GM18520 (cell line): ENCODE measurements at regions not wholly inside any gene's neighbourhood (a gene's known extent, or its start where the extent isn't known, plus 50 kb on each side); places are given as distances from the start of the nearest gene placed in this dataset.
"Not testable (repeated sequence)": the region's sequence is repeated elsewhere in the genome, so short reads cannot be mapped to it uniquely, and the experiment has no call there.

Source experiments
- ATAC-seq: cut with Tn5 transposase; IDR thresholded peaks from one replicate; pipeline ENCODE4 v1.9.1; 2021; ENCODE audit not compliant: unreplicated experiment

DNA sequence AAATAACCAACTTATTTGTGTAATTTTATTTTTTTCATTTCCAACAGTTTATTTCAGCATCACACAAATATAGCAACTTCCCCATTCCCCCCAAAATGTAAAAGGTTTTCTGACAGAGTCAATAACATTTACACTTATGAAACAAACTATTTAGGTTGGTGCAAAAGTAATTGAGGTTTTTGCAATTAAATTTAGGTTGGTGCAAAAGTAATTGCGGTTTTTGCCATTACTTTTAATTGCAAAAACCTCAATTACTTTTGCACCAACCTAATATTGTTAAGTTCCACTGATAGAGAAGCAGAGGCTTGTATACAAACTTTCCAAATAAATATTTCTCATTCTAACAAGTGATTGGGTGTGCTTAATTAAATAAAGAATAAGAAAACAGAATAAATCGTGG, 270.9 kb upstream of the DUSP10 start:
- ATAC-seq, result no peak

DNA sequence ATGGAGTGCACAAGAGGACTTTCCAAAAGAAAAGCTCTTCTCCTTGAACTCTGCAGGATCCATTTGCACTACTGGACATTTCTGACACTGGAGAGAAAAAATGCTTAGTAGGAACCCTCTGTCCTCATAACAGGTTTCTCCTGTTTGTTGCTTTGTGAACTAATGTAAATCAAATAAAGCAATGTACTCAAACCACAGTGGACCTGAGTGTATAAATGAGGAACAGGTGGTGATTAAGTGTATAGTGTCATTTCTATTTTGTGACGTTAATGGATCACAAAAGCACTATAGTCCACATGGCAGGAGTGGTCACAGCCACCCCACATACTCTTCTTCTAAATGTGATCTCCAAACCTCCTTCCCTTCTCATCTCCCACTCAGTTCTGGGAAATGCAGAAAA, 268.4 kb upstream of the DUSP10 start:
- ATAC-seq, result no peak

DNA sequence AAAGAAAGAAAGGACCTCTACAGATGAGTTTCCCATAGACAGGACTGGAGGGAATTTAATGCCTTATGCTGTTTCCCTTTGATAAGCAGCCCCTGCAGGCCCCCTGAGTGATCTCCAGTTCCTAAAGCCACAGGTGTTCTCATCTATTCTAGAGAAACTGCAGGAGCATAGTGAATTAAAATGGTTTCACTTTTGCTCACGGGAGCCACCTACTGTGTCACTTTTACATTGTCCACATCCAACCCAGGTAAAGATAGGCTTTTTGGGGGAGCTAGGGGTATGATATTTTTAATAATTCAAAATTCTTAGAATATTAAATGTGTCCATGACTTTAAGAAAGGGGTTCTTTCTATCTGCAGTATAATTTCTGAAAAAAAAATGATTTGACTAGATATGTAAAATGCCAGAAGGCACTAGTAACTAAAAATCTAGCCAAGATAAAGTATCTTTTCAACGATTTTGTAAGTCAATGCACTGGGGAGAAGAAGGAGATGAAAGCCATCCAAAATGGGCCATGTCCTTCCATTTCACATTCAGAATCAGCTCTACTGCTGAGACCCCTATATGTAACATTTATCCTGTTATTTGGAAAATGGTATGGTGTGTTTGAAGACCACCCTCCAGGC, 267.3 kb upstream of the DUSP10 start:
- ATAC-seq, result no peak

DNA sequence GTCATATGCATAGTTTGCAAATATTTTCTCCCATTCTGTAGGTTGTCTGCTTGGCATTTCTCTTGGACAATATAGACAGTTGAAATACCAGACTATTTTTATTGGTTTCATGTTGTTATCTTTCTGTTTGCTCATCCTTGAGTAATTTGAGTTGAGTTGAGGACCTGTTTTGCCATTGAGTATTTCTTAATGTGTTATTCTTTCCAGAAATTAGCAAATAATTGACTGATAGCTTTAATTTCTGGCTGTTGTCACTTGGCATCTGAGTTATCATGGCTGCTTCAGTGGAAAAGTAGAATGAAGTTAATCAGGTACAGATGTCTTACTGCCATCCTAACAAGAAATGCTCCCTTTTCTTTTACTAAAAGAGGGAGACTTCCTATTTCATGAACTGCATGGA, 264.8 kb upstream of the DUSP10 start:
- ATAC-seq, result no peak

DNA sequence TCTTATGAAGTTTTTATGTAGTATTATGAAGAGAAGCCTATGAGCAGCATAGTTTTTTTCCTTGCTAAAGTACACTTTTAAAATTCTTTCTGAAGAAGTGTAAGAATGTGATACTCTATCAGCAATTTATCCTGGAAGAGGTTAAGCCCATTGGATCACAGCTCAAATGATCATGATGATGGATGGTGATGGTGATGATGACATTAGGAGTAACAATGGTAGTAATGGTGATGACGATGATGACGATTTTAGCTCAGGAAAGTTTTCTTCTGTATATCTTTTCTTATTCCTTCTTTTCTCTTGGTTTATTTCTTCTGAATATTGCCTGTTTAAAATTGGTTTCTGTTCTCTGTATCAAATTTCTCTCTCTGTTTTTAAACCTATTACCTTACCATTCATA, 262.9 kb upstream of the DUSP10 start:
- no peak for ATAC-seq

GRCh38 chr1:222004034-222004433, 262.1 kb upstream of the DUSP10 start:
- ATAC-seq, result no peak

GRCh38 chr1:222002503-222002902, 260.6 kb upstream of the DUSP10 start:
- ATAC-seq, result no peak

DNA sequence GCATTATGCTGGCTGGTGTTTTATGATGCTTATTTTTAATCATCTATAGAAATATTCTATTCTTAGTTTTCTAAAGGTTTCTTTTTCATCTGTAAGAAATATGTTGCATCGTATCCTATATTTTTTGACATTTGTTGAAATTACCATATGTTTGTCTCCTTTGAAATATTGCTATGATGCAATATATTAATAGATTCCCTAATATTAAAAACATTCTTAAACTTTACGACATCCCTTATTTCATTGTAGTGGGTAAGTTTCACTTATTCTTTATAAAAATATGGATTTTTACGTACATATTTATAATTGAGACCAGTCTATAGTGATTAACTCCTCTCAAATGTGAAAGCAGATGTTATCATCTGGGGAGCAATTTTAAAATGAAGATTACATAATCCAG, 258.2 kb upstream of the DUSP10 start:
- no peak for ATAC-seq

GRCh38 chr1:221998781-221999180, 256.9 kb upstream of the DUSP10 start:
- no peak for ATAC-seq

GRCh38 chr1:221998186-221998612, 256.3 kb upstream of the DUSP10 start:
- no peak for ATAC-seq

DNA sequence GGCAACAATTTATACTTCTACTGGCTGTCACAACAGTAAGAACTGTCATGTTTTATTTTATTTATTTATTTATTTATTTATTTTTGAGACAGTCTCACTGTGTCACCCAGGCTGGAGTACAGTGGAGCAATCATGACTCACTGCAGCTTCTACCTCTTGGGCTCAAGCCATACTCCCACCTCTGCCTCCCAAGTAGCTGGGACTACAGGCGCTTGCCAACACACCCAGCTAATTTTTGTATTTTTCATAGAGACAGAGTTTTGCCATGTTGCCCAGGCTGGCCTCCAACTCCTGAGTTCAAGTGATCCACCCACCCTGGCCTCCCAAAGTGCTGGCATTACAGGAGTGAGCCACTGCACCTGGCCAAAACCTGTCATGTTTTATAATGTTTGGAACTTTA, 255.1 kb upstream of the DUSP10 start:
- not testable (repeated sequence) for ATAC-seq

GRCh38 chr1:221994939-221995338, 253.1 kb upstream of the DUSP10 start:
- ATAC-seq, result no peak

DNA sequence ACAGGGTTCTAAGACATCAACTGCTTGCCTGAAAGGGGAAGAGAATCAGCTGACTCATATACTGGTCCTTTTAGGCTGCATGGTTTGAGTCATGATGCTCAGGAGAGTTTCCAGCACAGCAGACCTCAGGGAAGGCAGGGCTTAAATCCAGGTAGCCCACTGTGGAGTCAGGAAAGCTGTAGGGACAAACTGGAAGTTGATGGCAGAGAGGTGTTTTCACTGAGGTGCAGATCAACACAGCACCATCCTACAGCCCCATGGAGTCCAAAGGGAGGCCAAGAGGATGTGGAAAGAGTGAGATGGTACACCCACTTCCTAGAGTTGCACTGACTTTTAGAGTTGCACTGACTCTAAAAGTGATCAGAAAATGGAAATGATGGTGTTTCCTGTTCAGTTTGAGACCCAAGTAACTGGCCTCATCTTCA, 252.4 kb upstream of the DUSP10 start:
- ATAC-seq, result peak; percentile 52

DNA sequence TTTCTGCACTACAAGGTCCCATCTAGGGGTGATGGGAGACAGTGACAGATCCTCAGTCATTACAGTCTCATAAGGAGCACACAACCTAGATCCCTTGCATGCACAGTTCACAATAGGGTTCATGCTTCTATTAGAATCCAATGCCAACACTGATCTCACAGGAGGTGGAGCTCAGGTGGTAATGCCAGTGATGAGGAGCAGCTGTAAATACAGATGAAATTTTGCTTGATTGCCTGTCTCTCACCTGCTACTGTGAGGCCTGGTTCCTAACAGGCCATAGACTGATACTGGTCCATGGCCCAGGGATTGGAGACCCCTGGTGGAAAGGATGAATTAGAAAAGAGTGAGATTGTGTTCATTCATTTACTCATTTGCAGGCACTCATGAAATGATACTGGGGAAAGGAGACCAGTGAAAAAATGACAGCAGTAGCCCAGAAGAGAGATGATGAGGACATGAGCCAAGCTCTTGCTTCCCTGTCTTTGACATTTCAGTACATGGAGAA, 251.6 kb upstream of the DUSP10 start:
- no peak for ATAC-seq

DNA sequence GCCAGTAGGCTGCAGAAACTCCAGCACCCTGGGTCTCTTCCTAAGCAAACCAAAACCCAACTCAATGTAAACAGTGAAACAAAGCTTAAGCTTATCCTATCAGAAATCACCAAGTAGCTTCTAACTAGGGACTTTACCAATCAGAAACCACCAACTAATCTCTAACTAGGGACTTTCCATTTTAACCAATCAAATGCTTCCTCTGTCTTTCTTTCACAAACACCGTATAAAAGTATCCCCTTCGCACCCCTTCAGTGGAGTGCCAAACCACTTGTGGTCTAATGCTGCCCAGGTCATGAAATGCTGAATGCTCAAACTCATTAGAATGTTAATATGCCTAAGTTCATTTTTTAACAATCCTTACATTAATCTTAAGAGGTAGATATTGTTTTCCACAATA, 250.5 kb upstream of the DUSP10 start:
- ATAC-seq, result peak; percentile 56

DNA sequence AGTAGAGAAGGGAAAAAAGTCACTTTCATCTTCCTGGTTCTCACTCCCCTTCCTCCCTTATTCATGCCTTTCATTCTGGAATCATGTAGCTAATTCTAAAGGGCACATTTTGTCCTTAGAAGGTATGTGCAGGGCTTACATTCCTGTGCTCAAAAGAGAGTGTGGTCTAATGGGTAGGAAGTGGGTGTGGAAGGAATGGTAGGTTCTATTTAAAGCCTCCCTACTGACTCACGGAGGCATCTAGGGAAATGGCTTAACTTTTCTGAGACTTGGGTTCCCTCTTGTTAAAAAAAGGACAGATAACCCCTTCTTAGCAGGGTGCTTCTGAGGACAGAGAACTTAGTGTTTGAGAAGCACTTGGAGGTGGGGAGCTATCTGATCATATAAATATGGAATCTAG, 249.3 kb upstream of the DUSP10 start:
- no peak for ATAC-seq

- no peak for ATAC-seq
Observed at GRCh38 chr1:221989741-221990140, 247.9 kb upstream of the DUSP10 start.

GRCh38 chr1:221988829-221989228, 246.9 kb upstream of the DUSP10 start:
- no peak for ATAC-seq

DNA sequence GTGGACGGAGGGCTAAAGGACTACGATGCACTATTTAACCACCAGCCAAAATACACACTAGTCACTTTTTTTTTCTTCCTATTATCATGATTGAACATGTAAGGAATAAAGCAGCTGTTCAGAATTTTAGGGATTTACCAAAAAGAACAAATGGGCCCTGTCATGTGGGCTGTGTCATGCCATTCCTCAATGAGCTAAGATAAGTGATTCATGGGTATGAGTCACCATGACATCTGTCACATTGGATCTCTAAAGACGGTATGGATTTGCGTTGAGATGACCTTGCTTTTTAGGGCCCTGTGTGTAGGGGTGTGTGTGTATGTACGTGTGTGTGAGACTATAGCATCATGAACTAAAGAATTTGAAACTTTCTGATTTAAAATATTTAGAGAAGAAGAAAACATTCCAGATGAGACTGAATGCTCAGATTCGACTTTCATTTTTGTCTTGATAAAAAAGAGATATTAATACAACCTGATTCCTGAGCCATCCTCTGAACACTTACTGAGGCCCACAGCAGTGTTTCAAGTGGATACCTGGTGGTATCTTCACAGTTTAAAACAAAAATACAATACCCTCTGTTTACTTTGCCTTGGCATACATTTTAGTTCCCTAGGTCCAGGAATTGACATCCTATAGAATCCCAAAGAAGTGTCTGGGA, 246.1 kb upstream of the DUSP10 start:
- no peak for ATAC-seq

GRCh38 chr1:221983444-221983843, 241.6 kb upstream of the DUSP10 start:
- no peak for ATAC-seq

DNA sequence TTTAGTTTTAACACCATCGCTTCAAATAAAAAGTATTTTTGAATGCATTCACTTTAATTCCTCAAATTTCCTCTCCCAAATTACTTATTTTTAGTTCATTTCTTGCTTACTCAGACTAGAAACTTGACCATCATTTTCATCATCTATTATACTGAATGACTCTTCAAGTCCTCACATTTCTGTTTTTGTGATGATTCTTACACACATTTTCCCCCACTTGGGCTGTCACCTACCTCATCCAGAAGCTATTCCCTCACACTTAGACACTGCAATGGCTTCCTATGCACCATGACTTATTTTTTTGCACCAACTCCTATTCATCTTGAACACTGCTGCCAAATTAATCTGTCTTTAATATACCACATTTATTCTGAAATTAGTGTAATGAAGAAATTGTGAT, 239.6 kb upstream of the DUSP10 start:
- ATAC-seq, result no peak

- ATAC-seq, result no peak
Observed at GRCh38 chr1:221979444-221980032, 237.6 kb upstream of the DUSP10 start.
